COLO668 (cell line): ENCODE measurements at regions not wholly inside any gene's neighbourhood (a gene's known extent, or its start where the extent isn't known, plus 50 kb on each side); places are given as distances from the start of the nearest gene placed in this dataset.

Experiments used
- DNase-seq: peaks from one replicate; lab custom pipeline; 2025; ENCODE audit not compliant: unreplicated experiment; lab: John Stamatoyannopoulos, UW

GRCh38 chr6:148271711-148272439 is 70.8 kb upstream of the SASH1 start:
- DNase-seq: no peak

GRCh38 chr6:148272597-148272996 is 70.0 kb upstream of the SASH1 start:
- DNase-seq: no peak

GRCh38 chr6:148273962-148274752 is 68.5 kb upstream of the SASH1 start:
- DNase-seq: no peak

- DNase-seq: no peak
Observed at GRCh38 chr6:148274809-148275208, 67.8 kb upstream of the SASH1 start.

- no peak for DNase-seq
Observed at GRCh38 chr6:148285205-148285604, 57.4 kb upstream of the SASH1 start.

- no peak for DNase-seq
Observed at GRCh38 chr6:148286563-148286962, 56.1 kb upstream of the SASH1 start.

GRCh38 chr6:148287623-148288333 is 54.9 kb upstream of the SASH1 start:
- no peak for DNase-seq

- no peak for DNase-seq
Observed at GRCh38 chr6:148288541-148288940, 54.1 kb upstream of the SASH1 start.

- no peak for DNase-seq
Observed at GRCh38 chr6:148289153-148289552, 53.5 kb upstream of the SASH1 start.

GRCh38 chr6:148291876-148292275 is 50.8 kb upstream of the SASH1 start:
- DNase-seq: no peak
